Loucy (cell line): ENCODE measurements at regions not wholly inside any gene's neighbourhood (a gene's known extent, or its start where the extent isn't known, plus 50 kb on each side); places are given as distances from the start of the nearest gene placed in this dataset.

Source experiments
- H2AFZ ChIP-seq: fragments of 200-600 bp; sonication (generic); 2 replicates; pipeline ENCODE4 v1.6.0; 2016; ENCODE audit warnings: antibody characterized with exemption, mild to moderate bottlenecking, low read length, moderate library complexity
- H3F3A ChIP-seq: fragments of 200-600 bp; 2 replicates; pipeline ENCODE4 v1.6.0; 2016; ENCODE audit warnings: antibody characterized with exemption, low read depth, mild to moderate bottlenecking
- H3K27me3 ChIP-seq: fragments of 200-600 bp; sonication (generic); 2 replicates; pipeline ENCODE4 v1.6.1; 2014; ENCODE audit warnings: low read length, mild to moderate bottlenecking; ENCODE audit not compliant: insufficient read depth, poor library complexity, severe bottlenecking
- H3K36me3 ChIP-seq: fragments of 200-600 bp; sonication (generic); 2 replicates; pipeline ENCODE4 v1.6.1; 2016; ENCODE audit warnings: low read length; ENCODE audit not compliant: insufficient read depth
- H3K4me1 ChIP-seq: fragments of 200-600 bp; sonication (generic); 2 replicates; pipeline ENCODE4 v1.5.1; 2014; ENCODE audit warnings: low read length, mild to moderate bottlenecking; ENCODE audit not compliant: insufficient read depth, poor library complexity, severe bottlenecking
- H3K4me2 ChIP-seq: fragments of 200-600 bp; sonication (generic); 2 replicates; pipeline ENCODE4 v1.6.0; 2014; ENCODE audit warnings: antibody characterized with exemption, low read length, low read depth, mild to moderate bottlenecking; ENCODE audit not compliant: poor library complexity, severe bottlenecking
- H3K4me3 ChIP-seq: fragments of 200-600 bp; sonication (generic); 2 replicates; pipeline ENCODE4 v1.5.1; 2014; ENCODE audit warnings: low read length, mild to moderate bottlenecking, mixed read lengths; ENCODE audit not compliant: poor library complexity, severe bottlenecking
- H3K79me2 ChIP-seq: fragments of 200-600 bp; sonication (generic); 2 replicates; pipeline ENCODE4 v1.6.1; 2014; ENCODE audit warnings: low read length; ENCODE audit not compliant: insufficient read depth
- H3K9ac ChIP-seq: fragments of 200-600 bp; sonication (generic); 2 replicates; pipeline ENCODE4 v1.6.0; 2014; ENCODE audit warnings: mild to moderate bottlenecking, low read depth, low read length, moderate library complexity; ENCODE audit not compliant: poor library complexity, severe bottlenecking
- H3K9me2 ChIP-seq: fragments of 200-600 bp; sonication (generic); replicated peaks from 2 replicates; pipeline ENCODE4 v1.6.1; 2016; ENCODE audit warnings: low read depth, low read length, mixed read lengths
- H3K9me3 ChIP-seq: fragments of 200-600 bp; sonication (generic); 2 replicates; pipeline ENCODE4 v1.6.1; 2014; ENCODE audit warnings: mild to moderate bottlenecking, antibody characterized with exemption, low read length, low read depth; ENCODE audit not compliant: insufficient read depth
- H4K20me1 ChIP-seq: fragments of 200-600 bp; sonication (generic); 2 replicates; pipeline ENCODE4 v1.6.0; 2014; ENCODE audit warnings: antibody characterized with exemption, low read length, mild to moderate bottlenecking; ENCODE audit not compliant: insufficient read depth, poor library complexity, severe bottlenecking
- CTCF ChIP-seq: fragments of 200-600 bp; sonication (generic); conservative IDR thresholded peaks from 2 replicates; pipeline ENCODE4 v1.5.1; 2014; ENCODE audit warnings: mild to moderate bottlenecking, antibody characterized with exemption, low read length
- EZH2phosphoT487 ChIP-seq: fragments of 200-600 bp; IDR thresholded peaks from 2 replicates; pipeline ENCODE4 v1.6.1; 2018; ENCODE audit warnings: antibody characterized with exemption, mild to moderate bottlenecking, moderate library complexity, borderline replicate concordance

GRCh38 chr10:2256241-2256640 is 518.9 kb upstream of the ADARB2 start:
- TF ChIP-seq EZH2phosphoT487 (no peak), CTCF (no peak)
- Histone ChIP-seq H3K27me3 (no peaks in the 10 kb centered on the region), H3F3A (no peaks in the 10 kb centered on the region), H3K9me2 (no peaks in the 10 kb centered on the region), H3K4me1 (no peaks in the 10 kb centered on the region), H4K20me1 (no peaks in the 10 kb centered on the region), H3K36me3 (no peaks in the 10 kb centered on the region), H3K9me3 (peaks cover 7% of the 10 kb centered on the region; the same call in 1 of the 2 replicates), H2AFZ (no peak overlapping the region), H3K9ac (no peak overlapping the region), H3K4me2 (no peak overlapping the region), H3K79me2 (no peaks in the 10 kb centered on the region), H3K4me3 (no peak overlapping the region)

- Histone ChIP-seq H4K20me1 (no peaks in the 10 kb centered on the region), H3K4me3 (no peak overlapping the region), H3K36me3 (no peaks in the 10 kb centered on the region), H3K27me3 (no peaks in the 10 kb centered on the region), H3K9ac (no peak overlapping the region), H3K4me1 (no peaks in the 10 kb centered on the region), H3K79me2 (no peaks in the 10 kb centered on the region), H3K9me3 (peaks cover 3% of the 10 kb centered on the region; the same call in 1 of the 2 replicates), H3K9me2 (no peaks in the 10 kb centered on the region), H2AFZ (no peak overlapping the region), H3K4me2 (no peak overlapping the region), H3F3A (no peaks in the 10 kb centered on the region)
- no peak for TF ChIP-seq CTCF
- TF ChIP-seq EZH2phosphoT487: no peak
These were observed 514.8 kb upstream of the ADARB2 start for GRCh38 chr10:2252096-2252495.

GRCh38 chr10:2251631-2252030 is 514.3 kb upstream of the ADARB2 start:
- H3K36me3 ChIP-seq: no peaks in the 10 kb centered on the region
- H3K27me3 ChIP-seq: no peaks in the 10 kb centered on the region
- no peak overlapping the region for H3K9ac ChIP-seq
- H3K9me2 ChIP-seq: no peaks in the 10 kb centered on the region
- H3K4me2 ChIP-seq: no peak overlapping the region
- H3K4me3 ChIP-seq: no peak overlapping the region
- no peaks in the 10 kb centered on the region for H3K4me1 ChIP-seq
- no peak overlapping the region for H2AFZ ChIP-seq
- no peaks in the 10 kb centered on the region for H3F3A ChIP-seq
- no peaks in the 10 kb centered on the region for H3K79me2 ChIP-seq
- TF ChIP-seq EZH2phosphoT487: no peak
- TF ChIP-seq CTCF: no peak
- peaks cover 3% of the 10 kb centered on the region; the same call in 1 of the 2 replicates for H3K9me3 ChIP-seq
- no peaks in the 10 kb centered on the region for H4K20me1 ChIP-seq
